ENCODE measurements at regions not wholly inside any gene's neighbourhood (a gene's known extent, or its start where the extent isn't known, plus 50 kb on each side); places are given as distances from the start of the nearest gene placed in this dataset.

DNA sequence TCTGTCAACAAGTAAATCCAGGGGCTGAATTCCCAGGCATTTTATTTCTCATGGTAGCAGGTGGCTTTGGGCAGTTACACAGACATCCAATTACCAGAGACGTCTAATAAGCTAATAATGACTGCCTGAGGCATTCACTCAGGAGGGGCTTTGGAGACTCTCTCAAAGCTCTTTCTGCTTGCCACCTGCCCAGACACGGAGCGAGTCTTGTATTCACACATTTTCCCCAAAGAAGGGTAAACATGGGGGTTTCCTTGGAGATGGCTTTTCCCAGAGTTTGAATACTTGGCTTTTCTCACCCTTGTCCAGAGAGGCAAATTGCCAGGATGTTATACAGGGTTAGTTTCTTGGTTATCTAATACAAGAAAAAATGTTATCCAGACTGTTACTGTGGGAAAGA, 132.6 kb downstream of the DIPK2A start:
- TF ChIP-seq CTCF (IDR thresholded peaks at IDR 0.05): no peak
- no peak for TF ChIP-seq POLR2A (IDR thresholded peaks at IDR 0.05)

Data from body of pancreas (tissue), 4 donors.